ENCODE measurements at regions not wholly inside any gene's neighbourhood (a gene's known extent, or its start where the extent isn't known, plus 50 kb on each side); places are given as distances from the start of the nearest gene placed in this dataset.
"Not testable (repeated sequence)": the region's sequence is repeated elsewhere in the genome, so short reads cannot be mapped to it uniquely, and the experiment has no call there.

DNA sequence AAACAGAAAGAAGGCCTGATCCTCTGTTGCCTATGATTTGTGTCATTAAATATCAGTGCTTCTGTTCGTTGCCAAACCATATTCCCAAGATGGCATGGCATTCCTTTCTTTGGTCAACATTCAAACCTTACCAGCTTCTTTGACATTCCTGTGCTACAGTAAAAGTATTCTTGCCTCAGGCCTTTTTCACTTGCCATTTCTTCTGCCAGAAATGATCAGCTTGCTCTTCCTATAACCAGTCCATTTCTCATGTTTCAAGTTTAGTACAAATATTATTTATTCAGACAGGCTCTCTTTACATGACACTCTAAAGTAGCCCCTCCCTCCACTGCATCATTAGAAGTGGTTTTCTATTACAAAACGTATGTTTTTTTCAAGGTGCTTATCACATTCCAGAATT lies 278.3 kb downstream of the KCNJ2 start:
- no peak for DNase-seq (ENCODE audit: low spot score)

DNA sequence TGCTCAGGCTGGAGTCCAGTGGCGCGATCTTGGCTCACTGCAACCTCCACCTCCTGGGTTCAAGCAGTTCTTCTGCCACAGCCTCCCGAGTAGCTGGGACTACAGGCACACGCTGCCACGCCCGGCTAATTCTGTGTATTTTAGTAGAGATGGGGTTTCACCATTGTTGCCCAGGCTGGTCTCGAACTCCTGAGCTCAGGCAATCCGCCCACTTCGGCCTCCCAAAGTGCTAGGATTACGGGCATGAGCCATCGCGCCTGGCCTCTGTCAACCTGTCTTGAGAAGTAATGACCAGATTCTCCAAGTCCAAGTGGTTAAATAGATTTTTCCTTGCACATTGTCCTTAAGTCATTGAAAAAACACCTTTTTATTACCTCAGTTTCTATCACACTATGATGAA lies 283.7 kb downstream of the KCNJ2 start:
- not testable (repeated sequence) for DNase-seq (ENCODE audit: low spot score)

DNA sequence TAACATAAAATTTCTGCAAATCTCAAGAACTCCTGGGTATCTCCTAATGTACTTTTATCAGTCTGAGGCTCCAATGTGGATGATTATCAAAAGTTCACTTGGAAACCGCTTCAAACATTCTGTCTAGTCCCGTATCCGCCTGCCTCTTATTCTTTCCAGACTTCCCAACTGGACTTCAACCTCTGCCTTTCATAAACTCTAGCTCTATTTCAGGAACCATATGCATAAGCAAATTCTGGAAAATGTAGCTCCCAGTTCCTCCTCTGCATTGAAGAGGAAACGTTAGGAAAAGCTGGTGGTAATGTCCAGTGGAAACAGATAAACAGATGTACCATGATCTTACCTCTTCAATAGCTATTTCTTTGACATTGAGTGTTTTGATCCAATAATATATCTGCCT lies 285.0 kb downstream of the KCNJ2 start:
- DNase-seq (ENCODE audit: low spot score), result no peak

DNA sequence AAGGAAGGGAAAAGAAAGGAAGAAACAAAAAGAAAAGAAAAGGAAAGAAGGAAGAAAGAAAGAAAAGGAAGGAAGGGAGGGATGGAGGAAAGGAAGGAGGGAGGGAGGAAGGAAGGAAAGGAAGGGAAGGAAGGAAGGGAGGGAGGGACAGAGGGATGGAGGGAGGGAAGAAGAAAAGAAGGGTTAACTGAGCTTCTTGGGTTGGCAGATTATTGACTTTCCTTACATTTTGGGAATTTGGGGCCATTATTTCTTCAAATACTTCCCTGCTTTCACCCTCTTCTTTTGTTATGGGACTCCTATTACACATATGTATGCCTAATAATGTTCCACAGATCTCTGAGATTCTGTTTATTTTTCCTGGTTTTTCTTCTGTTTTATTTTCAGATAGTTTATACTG lies 285.6 kb downstream of the KCNJ2 start:
- no peak for DNase-seq (ENCODE audit: low spot score)

DNA sequence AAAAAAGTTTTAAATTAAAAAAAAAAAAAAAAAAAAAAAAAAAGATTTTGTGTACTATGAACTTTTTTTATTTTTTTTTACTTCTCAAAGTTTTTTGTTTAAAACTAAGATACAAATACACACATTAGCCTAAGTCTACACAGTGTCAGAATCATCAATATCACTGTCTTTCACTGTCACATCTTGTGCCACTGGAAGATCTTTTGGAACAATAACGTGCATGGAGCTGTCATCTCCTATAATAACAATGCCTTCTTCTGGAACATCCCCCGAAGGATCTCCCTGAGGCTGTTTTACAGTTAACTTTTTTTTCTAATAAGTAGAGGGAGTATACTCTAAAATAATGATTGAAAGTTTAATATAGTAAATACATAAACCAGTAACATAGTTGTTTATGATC lies 295.7 kb downstream of the KCNJ2 start:
- no peak for DNase-seq (ENCODE audit: low spot score)

DNA sequence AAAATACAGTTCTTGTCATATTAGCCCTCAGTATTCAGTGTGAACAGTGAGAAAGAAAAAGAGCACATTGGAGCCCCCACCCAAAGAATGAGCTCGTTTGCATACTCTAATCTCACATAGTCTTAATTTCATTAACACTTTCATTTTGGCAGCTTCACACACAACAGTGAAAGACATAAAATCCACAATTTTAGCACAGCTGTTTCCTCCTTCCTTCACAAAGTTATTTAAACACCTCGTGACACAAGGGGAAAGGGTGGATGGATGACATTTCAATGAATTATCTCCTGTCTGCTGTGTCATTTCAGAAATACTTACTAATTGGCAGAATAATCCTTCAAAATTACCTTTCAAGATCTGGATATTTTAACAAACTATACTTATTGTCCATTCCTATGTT lies 299.3 kb downstream of the KCNJ2 start:
- DNase-seq (ENCODE audit: low spot score), result no peak

DNA sequence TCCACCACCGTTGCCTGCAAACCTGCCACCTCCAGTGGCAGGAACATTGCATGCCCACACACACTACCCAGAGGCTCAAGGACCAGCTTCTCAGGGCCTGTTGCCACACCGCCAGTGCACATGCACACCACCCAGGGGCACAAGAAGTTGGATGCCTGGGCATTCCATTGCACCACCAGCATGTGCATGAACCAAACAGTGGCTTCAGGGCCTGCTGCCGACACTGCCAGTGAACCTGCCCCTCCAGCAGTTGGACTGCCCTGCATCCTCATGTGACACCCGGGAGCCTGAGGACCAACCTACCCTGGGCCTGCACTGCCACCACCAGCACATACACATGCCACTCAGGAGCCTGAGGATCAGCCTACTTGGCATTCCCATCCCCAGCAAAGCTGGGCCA lies 303.7 kb downstream of the KCNJ2 start:
- no peak for DNase-seq (ENCODE audit: low spot score)

DNA sequence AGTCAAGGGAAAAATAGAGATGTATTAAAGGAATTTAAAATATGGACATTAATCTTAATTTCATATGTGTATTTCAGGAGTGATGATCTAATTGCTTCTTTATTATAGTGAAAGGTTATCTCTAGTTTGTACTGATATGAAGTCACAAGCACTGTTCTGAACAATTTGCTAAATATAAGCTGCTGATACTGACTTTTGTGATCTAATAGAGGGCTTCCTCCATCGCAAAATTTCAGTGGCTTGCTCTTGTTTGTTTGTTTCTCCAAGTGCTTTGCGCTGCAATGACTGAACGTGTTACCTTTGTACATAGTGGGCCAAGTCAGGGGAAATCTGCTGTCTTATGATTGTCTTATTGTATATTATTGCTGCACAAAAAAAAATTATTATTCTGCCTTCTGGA lies 307.0 kb downstream of the KCNJ2 start:
- no peak for DNase-seq (ENCODE audit: low spot score)

DNA sequence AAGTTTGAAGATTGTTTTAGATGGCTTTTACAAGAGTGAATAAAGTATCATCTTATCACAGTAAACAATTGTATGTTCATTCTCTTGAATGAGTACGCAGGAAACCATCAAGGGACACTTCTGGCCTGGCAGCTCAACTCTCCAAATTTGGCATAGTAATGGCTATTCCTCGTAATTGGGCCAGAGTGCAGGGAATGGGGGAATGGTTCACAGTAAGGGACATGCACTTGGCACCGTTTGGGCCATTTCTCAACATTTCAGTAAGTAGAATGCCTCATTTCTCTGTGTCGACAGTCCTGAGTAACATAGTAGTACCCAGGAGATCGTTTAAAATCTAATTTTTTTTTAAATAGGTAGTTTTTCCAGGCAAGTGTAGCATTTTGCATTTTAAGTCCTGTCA lies 309.6 kb downstream of the KCNJ2 start:
- DNase-seq (ENCODE audit: low spot score), result no peak

DNA sequence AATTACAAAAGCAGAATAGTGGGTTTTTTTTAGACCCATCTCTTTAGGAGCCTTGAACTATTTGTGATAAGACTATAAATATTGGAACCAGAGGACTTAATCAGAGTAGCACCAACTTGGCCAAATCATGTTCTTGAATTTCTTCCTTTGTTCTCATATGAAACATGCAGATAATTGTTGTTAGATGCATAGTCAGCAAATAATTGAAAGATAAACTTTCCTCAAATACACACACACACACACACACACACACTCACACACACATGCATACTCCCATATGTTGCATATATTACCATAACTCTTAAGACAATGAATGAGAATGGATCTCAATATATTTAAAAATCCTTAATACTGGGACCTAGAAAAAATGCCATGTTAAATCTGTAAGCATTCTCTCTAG lies 310.4 kb downstream of the KCNJ2 start:
- no peak for DNase-seq (ENCODE audit: low spot score)

DNA sequence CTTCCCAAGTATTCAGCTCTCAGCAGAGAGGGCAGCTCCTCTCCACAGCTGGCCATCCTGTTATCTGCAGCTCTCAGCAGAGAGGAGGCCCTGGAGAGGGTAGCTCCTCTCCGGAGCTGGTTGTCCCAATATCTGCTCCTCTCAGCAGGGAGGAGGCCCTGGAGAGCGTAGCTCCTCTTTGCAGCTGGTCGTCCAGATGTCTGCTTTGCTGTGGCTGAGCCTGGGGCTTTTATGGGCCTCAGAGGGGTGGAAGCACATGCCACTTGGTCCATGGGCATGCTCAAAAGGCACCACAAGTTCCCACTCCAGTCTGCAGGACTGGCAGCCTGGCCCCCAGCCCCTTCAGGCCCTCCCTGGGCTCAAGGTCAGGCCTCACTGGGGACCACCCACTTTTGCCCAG lies 314.3 kb downstream of the KCNJ2 start:
- no peak for DNase-seq (ENCODE audit: low spot score)

DNA sequence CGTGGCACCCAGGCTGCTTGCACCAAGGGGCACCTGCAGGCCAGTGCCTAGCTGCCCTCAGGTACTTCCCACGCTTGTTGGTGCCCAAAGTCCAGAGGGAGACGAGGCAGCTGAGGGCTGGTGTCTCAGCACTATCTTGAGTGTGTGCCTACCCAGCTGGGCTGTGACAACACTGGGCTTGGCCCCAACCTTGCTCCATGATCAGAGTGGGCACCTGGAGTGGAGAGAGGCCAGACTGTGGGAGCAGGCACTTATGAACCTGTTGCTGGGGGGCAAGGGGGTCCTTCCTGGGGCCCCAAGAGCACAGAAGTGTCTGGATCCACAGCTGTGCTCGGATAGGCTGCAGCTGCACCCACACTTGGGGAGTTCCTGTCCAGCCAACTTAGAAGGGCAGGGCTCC lies 314.7 kb downstream of the KCNJ2 start:
- DNase-seq (ENCODE audit: low spot score), result no peak

DNA sequence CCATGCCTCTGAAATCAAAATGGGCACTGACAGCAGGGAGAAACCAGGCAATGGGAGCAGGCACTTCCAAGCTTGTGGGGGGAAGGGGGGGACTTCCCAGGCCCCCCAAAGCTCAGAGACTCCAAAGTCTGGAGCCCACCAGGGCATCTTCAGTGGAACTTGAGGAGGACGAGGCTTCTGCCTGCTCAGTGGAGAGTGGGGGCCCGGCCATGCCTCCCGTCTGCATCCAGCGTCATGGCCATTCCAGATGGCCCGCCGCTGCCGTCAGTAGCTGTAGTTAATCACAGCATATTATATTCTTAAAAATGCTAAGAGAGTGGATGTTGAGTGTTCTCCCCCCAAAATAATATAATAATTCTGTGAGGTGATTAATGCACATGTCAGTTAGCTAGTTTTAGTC lies 315.2 kb downstream of the KCNJ2 start:
- no peak for DNase-seq (ENCODE audit: low spot score)

DNA sequence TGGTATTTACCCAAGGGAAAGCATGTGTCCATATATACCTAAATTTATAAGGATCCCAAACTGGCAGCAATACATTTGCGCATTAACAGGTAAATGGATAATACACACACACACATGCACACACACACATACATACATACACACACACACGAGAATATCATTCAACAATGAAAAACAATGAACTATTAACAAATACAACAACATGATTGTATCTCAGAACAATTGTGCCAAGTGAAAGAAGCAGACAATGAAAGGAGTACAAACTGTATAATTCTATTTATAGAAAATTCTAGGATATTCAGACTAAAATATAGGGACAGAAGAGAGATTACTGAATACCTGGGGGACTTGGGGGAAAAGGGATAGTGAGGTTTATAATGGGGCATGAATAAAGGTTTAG lies 323.0 kb downstream of the KCNJ2 start:
- DNase-seq (ENCODE audit: low spot score), result no peak

DNA sequence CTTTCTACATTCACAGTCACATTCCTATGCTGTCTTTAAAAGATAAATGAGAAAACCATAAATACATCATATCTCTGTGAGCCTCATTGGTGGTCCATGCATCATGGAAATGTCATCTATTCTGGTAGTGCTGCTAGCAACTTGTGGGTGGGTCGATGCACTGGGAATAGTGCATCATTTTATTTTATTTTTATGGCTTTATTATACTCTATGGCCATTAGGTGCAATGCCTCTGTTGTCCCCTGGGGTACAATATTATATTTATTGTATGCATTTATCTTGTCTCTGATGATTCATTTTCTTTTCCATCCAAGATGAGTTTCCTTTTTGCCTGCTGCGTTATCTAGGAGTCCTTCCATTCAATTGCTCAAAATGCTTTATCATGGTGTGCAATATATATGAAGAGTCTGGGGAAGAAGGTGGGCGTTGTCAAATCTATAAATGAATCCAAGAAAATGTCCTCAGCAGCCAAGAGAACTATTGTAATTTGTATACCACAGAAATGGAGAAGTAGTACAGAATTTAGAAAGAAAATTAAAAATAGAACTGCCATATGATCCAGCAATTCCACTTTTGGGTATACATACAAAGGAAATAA lies 324.0 kb downstream of the KCNJ2 start:
- no peak for DNase-seq (ENCODE audit: low spot score)

DNA sequence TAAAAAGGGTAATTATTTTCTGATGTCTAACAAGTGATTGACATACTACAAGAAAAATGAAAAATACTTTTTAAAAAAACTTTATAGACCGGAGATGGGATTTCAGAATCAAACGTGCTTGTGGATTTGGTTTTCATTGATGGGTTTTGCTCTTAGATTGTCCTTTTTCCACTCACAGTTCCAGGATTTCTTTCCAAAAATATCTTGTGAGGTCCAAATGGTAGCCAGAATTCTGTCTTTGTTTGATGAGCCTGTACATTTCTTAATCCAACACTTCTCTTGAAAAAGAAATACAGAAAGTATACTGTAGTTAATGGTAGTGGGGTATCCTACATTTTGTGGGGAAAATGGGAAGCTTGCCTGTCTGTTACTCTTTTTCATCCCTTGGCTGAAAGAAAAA lies 329.3 kb downstream of the KCNJ2 start:
- no peak for DNase-seq (ENCODE audit: low spot score)

DNA sequence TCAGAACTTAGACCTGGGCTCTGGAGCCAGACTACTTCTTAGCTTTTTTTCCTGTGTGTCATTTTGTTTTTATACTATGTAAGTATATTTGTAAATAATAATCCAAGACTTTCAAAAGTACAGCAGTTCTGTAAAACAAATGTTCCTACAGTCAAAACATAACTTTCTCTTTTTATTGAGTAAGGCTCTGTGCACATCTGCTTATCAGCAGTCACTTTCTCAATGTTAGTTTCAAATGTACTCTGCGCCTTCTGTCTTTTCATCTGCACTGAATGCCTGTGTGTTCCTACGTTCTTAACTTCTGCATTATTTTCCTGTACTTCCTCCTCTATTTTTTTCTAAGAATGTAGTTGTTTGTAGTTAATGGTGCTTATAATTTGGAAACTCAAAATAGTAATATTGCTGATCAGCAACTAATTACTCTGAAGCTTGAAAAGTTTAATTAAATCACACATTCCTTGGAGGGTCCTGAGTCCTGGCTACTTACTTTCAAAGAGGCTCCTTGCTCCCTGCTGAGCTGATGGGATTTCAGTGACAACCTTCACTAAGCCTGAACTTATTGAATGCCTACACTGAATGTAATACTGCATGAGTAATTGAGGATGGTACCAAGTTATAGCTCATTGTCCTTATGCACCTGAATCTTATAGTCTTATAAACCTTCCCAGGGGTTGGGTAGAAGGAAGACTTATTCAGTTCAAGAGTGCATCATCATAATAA lies 329.9 kb downstream of the KCNJ2 start:
- no peak for DNase-seq (ENCODE audit: low spot score)

DNA sequence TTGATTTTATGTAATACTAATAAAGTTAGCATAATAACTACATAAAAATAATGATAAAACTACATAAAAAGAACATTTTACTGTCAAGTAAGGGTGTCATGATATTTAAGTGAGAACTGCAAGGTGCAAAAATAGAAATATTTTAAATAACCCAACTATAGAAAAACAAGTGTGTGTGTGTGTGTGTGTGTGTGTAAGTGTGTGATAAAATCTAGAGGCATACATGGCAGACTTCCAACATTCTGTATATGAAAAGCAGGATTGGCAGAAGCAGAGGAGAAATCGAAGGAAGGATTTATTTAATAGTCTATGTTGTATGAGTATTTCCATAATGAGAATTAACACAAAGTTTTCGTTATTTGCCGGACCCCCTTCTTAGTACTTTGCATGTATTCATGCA lies 334.1 kb downstream of the KCNJ2 start:
- DNase-seq (ENCODE audit: low spot score), result no peak

DNA sequence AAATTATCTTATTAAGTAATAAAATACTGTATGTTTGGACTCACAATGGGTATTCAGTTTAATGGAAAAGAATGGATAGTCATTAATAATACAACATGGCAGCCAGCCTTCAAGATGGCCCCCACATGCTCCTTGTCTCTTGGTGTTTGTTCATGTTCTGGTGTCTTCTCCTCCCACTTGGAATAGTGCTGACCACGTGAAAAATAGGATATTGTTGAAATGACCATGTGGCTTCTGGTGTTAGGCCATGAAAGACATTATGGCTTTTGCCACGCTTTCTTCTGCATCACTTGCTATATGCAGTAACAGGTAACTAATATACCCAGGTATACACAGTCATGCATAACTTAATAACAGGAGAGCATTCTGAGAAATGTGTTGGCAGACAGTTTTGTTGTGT lies 341.0 kb downstream of the KCNJ2 start:
- no peak for DNase-seq (ENCODE audit: low spot score)

DNA sequence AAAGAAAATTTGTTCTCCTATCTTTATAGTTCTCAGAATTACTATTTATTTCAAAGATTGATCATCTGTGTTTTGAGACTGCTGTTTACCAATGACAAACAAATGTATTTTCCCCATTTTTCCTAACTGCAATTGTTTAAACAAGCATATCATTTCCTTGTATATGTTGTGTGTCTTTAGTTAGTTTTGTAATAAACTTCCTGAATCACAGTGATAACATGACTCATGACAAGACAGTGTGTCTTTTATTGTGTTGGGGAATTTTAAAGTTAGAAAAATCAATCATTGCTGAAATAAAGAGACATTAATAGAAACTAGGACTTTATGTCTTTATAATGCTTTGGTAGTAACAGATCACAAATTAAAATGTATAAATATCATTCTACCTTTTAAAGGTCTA lies 348.5 kb downstream of the KCNJ2 start:
- no peak for DNase-seq (ENCODE audit: low spot score)

DNA sequence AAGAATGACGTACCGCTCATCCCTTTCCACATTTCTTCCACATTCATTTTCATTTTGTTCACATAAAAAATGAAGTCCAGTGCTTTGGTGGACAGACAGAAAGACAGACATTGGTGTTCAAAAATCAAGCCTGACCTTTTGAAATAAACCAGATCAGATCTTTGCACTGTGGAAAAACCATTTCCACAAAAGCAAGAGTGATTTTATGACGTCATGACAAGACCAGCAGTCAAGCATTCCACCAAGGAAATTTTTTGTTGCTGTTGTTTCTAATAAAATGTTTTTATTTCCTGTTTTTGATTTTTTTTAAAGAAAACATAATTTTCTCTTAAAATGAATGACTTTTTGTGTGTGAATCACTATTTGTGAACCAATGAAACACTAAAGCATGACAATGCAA lies 350.0 kb downstream of the KCNJ2 start:
- no peak for DNase-seq (ENCODE audit: low spot score)

DNA sequence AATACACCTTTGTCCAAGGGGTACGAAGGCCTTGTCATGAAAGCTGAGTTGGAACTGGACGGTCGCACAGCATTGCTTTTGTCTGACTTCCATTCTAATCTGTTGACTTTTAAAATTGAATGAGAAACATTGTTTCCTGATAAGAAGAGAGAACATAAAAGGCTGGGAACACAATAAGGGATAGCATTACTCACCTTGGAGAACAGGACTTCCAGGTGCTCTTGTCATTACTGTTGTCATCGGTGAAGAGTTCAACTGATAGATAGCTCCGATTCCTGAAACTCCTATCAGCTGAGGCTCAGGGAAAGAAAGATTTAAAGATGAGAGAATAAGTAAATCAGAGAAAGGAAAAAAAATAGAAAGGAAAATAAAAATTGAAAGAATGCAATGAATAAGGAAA lies 351.1 kb downstream of the KCNJ2 start:
- no peak for DNase-seq (ENCODE audit: low spot score)

DNA sequence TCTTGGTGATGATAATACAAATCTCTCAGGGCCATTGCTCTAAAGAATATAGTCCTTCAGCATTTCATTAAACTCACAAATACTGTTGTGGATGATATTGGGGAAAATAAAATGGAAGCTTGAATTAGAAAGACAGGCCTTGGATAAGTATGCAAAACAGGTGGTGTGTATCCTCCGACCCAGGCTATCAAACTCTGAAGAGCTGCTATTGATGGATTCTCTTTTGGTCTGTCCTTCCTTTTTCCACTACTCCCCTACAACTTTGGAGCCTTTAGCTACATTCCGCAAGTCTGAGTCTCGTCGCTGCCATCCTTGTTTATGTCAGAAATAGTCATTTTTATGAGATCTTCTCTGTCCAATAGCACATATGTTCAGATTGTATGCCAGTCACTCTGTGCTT lies 351.6 kb downstream of the KCNJ2 start:
- DNase-seq (ENCODE audit: low spot score), result no peak

DNA sequence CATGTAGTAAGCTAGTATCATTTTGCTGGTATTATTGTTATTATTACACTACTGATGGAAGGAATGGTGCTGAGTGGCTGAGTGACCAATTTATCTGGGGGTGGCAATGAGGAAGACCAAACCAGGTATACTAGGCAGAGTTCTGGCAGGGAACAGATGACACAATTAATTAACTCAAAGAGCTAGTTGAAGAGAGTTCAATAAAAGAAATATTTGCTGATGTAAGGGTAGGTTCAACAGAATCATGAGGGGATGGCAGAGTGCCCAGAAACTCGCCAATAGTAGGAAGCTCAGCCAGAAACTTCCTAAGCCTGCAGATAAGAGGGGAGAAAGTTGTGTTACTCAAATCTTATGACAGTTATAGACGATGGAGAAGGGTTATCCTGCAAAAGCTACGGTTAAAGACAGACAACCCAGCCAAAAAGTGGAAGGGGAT lies 352.5 kb downstream of the KCNJ2 start:
- DNase-seq (ENCODE audit: low spot score), result no peak

Measured in hematopoietic multipotent progenitor cell treated with erythropoietin and hydrocortisone succinate and interleukin-3 and kit ligand, for 15 days (in vitro differentiated cells).